NCI-H2171 treated with DMSO at 0.1 percent for 48 hours (cell line): ENCODE measurements at regions not wholly inside any gene's neighbourhood (a gene's known extent, or its start where the extent isn't known, plus 50 kb on each side); places are given as distances from the start of the nearest gene placed in this dataset.

Experiments
- DNase-seq: peaks from one replicate; lab custom pipeline; 2025; lab: John Stamatoyannopoulos, UW

- no peak for DNase-seq
Observed at GRCh38 chr13:24081387-24081786, 79.1 kb upstream of the SPATA13 start.

GRCh38 chr13:24083141-24083540 lies 77.4 kb upstream of the SPATA13 start:
- no peak for DNase-seq

- DNase-seq = no peak
Observed at GRCh38 chr13:24083722-24084421, 76.6 kb upstream of the SPATA13 start.

- no peak for DNase-seq
Observed at GRCh38 chr13:24085662-24086061, 74.9 kb upstream of the SPATA13 start.

- DNase-seq = no peak
Observed at GRCh38 chr13:24086642-24087041, 73.9 kb upstream of the SPATA13 start.

- DNase-seq = no peak
Observed at GRCh38 chr13:24087605-24088225, 72.8 kb upstream of the SPATA13 start.

GRCh38 chr13:24090049-24090448 lies 70.5 kb upstream of the SPATA13 start:
- DNase-seq = no peak

- no peak for DNase-seq
Observed at GRCh38 chr13:24091080-24091479, 69.4 kb upstream of the SPATA13 start.

GRCh38 chr13:24092108-24092507 lies 68.4 kb upstream of the SPATA13 start:
- DNase-seq = no peak

- DNase-seq = no peak
Observed at GRCh38 chr13:24093047-24093446, 67.5 kb upstream of the SPATA13 start.

- no peak for DNase-seq
Observed at GRCh38 chr13:24096659-24097058, 63.9 kb upstream of the SPATA13 start.

- DNase-seq = no peak
Observed at GRCh38 chr13:24097064-24097463, 63.5 kb upstream of the SPATA13 start.

GRCh38 chr13:24097667-24098066 lies 62.9 kb upstream of the SPATA13 start:
- no peak for DNase-seq

- DNase-seq = no peak
Observed at GRCh38 chr13:24099490-24099889, 61.0 kb upstream of the SPATA13 start.

GRCh38 chr13:24100188-24100587 lies 60.3 kb upstream of the SPATA13 start:
- no peak for DNase-seq

GRCh38 chr13:24103782-24104372 lies 56.6 kb upstream of the SPATA13 start:
- DNase-seq = no peak

GRCh38 chr13:24104723-24105122 lies 55.8 kb upstream of the SPATA13 start:
- DNase-seq = no peak

GRCh38 chr13:24106429-24106828 lies 54.1 kb upstream of the SPATA13 start:
- no peak for DNase-seq

- DNase-seq = no peak
Observed at GRCh38 chr13:24107955-24108614, 52.4 kb upstream of the SPATA13 start.

GRCh38 chr13:24108615-24108965 lies 51.9 kb upstream of the SPATA13 start:
- no peak for DNase-seq

- no peak for DNase-seq
Observed at GRCh38 chr13:24110011-24110410, 50.5 kb upstream of the SPATA13 start.
